ENCODE measurements at regions not wholly inside any gene's neighbourhood (a gene's known extent, or its start where the extent isn't known, plus 50 kb on each side); places are given as distances from the start of the nearest gene placed in this dataset.

GRCh38 chr17:15892731-15893657 lies 51.9 kb upstream of the ADORA2B start:
- TF ChIP-seq EZH2 (IDR thresholded peaks at IDR 0.05; ENCODE audit: insufficient read depth, low read length), result no peak
- TF ChIP-seq, protein P1, sequence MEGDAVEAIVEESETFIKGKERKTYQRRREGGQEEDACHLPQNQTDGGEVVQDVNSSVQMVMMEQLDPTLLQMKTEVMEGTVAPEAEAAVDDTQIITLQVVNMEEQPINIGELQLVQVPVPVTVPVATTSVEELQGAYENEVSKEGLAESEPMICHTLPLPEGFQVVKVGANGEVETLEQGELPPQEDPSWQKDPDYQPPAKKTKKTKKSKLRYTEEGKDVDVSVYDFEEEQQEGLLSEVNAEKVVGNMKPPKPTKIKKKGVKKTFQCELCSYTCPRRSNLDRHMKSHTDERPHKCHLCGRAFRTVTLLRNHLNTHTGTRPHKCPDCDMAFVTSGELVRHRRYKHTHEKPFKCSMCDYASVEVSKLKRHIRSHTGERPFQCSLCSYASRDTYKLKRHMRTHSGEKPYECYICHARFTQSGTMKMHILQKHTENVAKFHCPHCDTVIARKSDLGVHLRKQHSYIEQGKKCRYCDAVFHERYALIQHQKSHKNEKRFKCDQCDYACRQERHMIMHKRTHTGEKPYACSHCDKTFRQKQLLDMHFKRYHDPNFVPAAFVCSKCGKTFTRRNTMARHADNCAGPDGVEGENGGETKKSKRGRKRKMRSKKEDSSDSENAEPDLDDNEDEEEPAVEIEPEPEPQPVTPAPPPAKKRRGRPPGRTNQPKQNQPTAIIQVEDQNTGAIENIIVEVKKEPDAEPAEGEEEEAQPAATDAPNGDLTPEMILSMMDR (IDR thresholded peaks at IDR 0.05; ENCODE audit: insufficient read depth, low read depth, low read length), result no peak
